Astrocyte (in vitro differentiated cells and primary cell): ENCODE measurements at regions not wholly inside any gene's neighbourhood (a gene's known extent, or its start where the extent isn't known, plus 50 kb on each side); places are given as distances from the start of the nearest gene placed in this dataset.

Experiments used
- DNase-seq: peaks from one replicate; pipeline ENCODE4 v3.0.0-alpha.2; 2010; ENCODE audit warnings: low read depth
- FAIRE-seq: peaks from 2 replicates; lab custom pipeline; 2011; peaks lifted over from hg19 to GRCh38; lab: Jason Lieb, UNC
- H2AFZ ChIP-seq: 2 replicates; pipeline ENCODE4 v1.6.0; 2012; ENCODE audit warnings: low read depth, low read length, inconsistent platforms
- H3K27ac ChIP-seq: 2 replicates; pipeline ENCODE4 v1.5.1; 2011; ENCODE audit warnings: low read depth, low read length, inconsistent platforms
- H3K27me3 ChIP-seq: 2 replicates; pipeline ENCODE4 v1.6.0; 2011; ENCODE audit warnings: low read length, inconsistent platforms; ENCODE audit not compliant: insufficient read depth
- H3K36me3 ChIP-seq: 2 replicates; pipeline ENCODE4 v1.5.1; 2011; ENCODE audit warnings: low read length, inconsistent platforms; ENCODE audit not compliant: insufficient read depth
- H3K4me1 ChIP-seq: 2 replicates; pipeline ENCODE4 v1.5.1; 2011; ENCODE audit warnings: low read length, inconsistent platforms; ENCODE audit not compliant: insufficient read depth
- H3K4me2 ChIP-seq: 2 replicates; pipeline ENCODE4 v1.6.0; 2012; ENCODE audit warnings: low read length, inconsistent platforms
- H3K4me3 ChIP-seq: 2 replicates; pipeline ENCODE4 v1.5.1; 2011; ENCODE audit warnings: low read depth, mild to moderate bottlenecking, low read length, inconsistent platforms; ENCODE audit not compliant: insufficient read depth
- H3K79me2 ChIP-seq: 2 replicates; pipeline ENCODE4 v1.6.0; 2012; ENCODE audit warnings: mild to moderate bottlenecking, low read length, inconsistent platforms; ENCODE audit not compliant: insufficient read depth
- H3K9ac ChIP-seq: 2 replicates; pipeline ENCODE4 v1.6.0; 2012; ENCODE audit warnings: mild to moderate bottlenecking, low read length, inconsistent platforms
- H3K9me3 ChIP-seq: 2 replicates; pipeline ENCODE4 v1.5.1; 2012; ENCODE audit warnings: low read depth, mild to moderate bottlenecking, low read length, inconsistent platforms; ENCODE audit not compliant: insufficient read depth
- H4K20me1 ChIP-seq: 2 replicates; pipeline ENCODE4 v1.6.0; 2012; ENCODE audit warnings: low read length, inconsistent platforms; ENCODE audit not compliant: insufficient read depth
- H3K27ac Mint-ChIP-seq: one replicate; pipeline ENCODE4 v1.8.0; 2021; ENCODE audit warnings: mild to moderate bottlenecking, mixed read lengths; ENCODE audit not compliant: unreplicated experiment
- H3K27me3 Mint-ChIP-seq: one replicate; pipeline ENCODE4 v1.8.0; 2021; ENCODE audit warnings: low read depth, mixed read lengths; ENCODE audit not compliant: unreplicated experiment
- H3K36me3 Mint-ChIP-seq: one replicate; pipeline ENCODE4 v1.8.0; 2021; ENCODE audit warnings: low read depth, mixed read lengths; ENCODE audit not compliant: unreplicated experiment
- H3K4me1 Mint-ChIP-seq: one replicate; pipeline ENCODE4 v1.8.0; 2021; ENCODE audit warnings: low read depth, mixed read lengths; ENCODE audit not compliant: unreplicated experiment
- H3K4me3 Mint-ChIP-seq: one replicate; pipeline ENCODE4 v1.8.0; 2021; ENCODE audit warnings: mild to moderate bottlenecking, moderate library complexity, mixed read lengths; ENCODE audit not compliant: unreplicated experiment
- H3K9me3 Mint-ChIP-seq: one replicate; pipeline ENCODE4 v1.8.0; 2021; ENCODE audit warnings: mild to moderate bottlenecking, mixed read lengths; ENCODE audit not compliant: unreplicated experiment
- CTCF ChIP-seq: IDR thresholded peaks from 2 replicates; pipeline ENCODE4 v1.5.1; 2011; ENCODE audit warnings: low read depth, mild to moderate bottlenecking, inconsistent platforms, low read length, moderate library complexity; ENCODE audit not compliant: insufficient read depth
- EZH2 ChIP-seq: IDR thresholded peaks from 2 replicates; pipeline ENCODE4 v1.6.1; 2012; ENCODE audit warnings: mild to moderate bottlenecking, low read length, inconsistent platforms; ENCODE audit not compliant: insufficient read depth

GRCh38 chr5:99129768-99130501 lies 201.1 kb upstream of the CHD1 start:
- no peaks in the 10 kb centered on the region for H3K27me3 ChIP-seq
- H2AFZ ChIP-seq, result no peak overlapping the region
- no peak overlapping the region for H3K27ac Mint-ChIP-seq

GRCh38 chr5:99122976-99123375 lies 194.2 kb upstream of the CHD1 start:
- Mint-ChIP-seq H3K27ac (no peak overlapping the region), H3K27me3 (no peaks in the 10 kb centered on the region)

More at GRCh38 chr5:99129768-99130501, 201.1 kb upstream of the CHD1 start:
- Histone ChIP-seq H3K27ac (no peak overlapping the region), H3K36me3 (no peaks in the 10 kb centered on the region), H3K79me2 (no peaks in the 10 kb centered on the region), H3K4me3 (no peak overlapping the region), H3K4me2 (no peak overlapping the region), H4K20me1 (no peaks in the 10 kb centered on the region), H3K9ac (no peak overlapping the region), H3K9me3 (no peaks in the 10 kb centered on the region), H3K4me1 (no peaks in the 10 kb centered on the region)
- Mint-ChIP-seq H3K36me3 (no peaks in the 10 kb centered on the region), H3K4me3 (no peak overlapping the region), H3K4me1 (no peaks in the 10 kb centered on the region), H3K27me3 (no peaks in the 10 kb centered on the region), H3K9me3 (no peaks in the 10 kb centered on the region)
- FAIRE-seq (no peak), DNase-seq (no peak)
- no peak for TF ChIP-seq EZH2
- TF ChIP-seq CTCF, result no peak

More at GRCh38 chr5:99122976-99123375, 194.2 kb upstream of the CHD1 start:
- H3K9me3 ChIP-seq, result no peaks in the 10 kb centered on the region
- no peak overlapping the region for H3K27ac ChIP-seq
- no peaks in the 10 kb centered on the region for H3K79me2 ChIP-seq
- H3K4me2 ChIP-seq, result no peak overlapping the region
- no peak overlapping the region for H3K9ac ChIP-seq
- H4K20me1 ChIP-seq, result no peaks in the 10 kb centered on the region
- TF ChIP-seq EZH2, result no peak
- no peak for TF ChIP-seq CTCF
- H3K27me3 ChIP-seq, result no peaks in the 10 kb centered on the region
- Mint-ChIP-seq H3K4me3 (no peak overlapping the region), H3K4me1 (no peaks in the 10 kb centered on the region), H3K9me3 (no peaks in the 10 kb centered on the region), H3K36me3 (no peaks in the 10 kb centered on the region)
- H3K4me3 ChIP-seq, result no peak overlapping the region
- no peak overlapping the region for H2AFZ ChIP-seq
- no peaks in the 10 kb centered on the region for H3K4me1 ChIP-seq
- DNase-seq (peak; percentile 6), FAIRE-seq (no peak)
- no peaks in the 10 kb centered on the region for H3K36me3 ChIP-seq
